ENCODE measurements at regions not wholly inside any gene's neighbourhood (a gene's known extent, or its start where the extent isn't known, plus 50 kb on each side); places are given as distances from the start of the nearest gene placed in this dataset.

DNA sequence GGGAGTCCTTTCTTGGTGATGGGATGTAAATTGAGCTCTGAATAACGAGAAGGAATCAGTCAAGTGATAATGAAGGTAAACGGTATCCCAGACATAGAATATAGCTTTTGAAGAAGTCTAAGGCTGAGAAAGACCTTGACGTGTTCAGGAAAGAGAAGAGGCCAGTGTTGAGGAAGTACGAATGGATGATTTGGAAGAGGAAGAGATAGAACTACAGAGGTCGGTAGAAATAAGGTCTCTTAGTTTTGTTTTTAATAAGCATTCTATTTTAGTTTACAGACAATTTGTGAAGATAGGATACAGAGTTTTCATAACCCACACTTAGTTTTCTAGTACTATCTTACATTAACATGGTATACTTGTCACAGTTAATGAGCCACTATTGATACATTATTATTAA, 1598.1 kb downstream of the FAM181B start:
- POLR2A ChIA-PET, result no interaction called here
- no peak overlapping the region for H3K4me3 Mint-ChIP-seq
- no peaks in the 10 kb centered on the region for H3K27me3 Mint-ChIP-seq
- peaks cover 2% of the 10 kb centered on the region for H3K9me3 Mint-ChIP-seq
- H3K4me1 Mint-ChIP-seq, result no peaks in the 10 kb centered on the region
- DNase-seq (no peak), ATAC-seq (ENCODE audit: low read depth) (no peak)
- no peaks in the 10 kb centered on the region for H3K36me3 Mint-ChIP-seq
- H3K27ac Mint-ChIP-seq, result no peak overlapping the region

DNA sequence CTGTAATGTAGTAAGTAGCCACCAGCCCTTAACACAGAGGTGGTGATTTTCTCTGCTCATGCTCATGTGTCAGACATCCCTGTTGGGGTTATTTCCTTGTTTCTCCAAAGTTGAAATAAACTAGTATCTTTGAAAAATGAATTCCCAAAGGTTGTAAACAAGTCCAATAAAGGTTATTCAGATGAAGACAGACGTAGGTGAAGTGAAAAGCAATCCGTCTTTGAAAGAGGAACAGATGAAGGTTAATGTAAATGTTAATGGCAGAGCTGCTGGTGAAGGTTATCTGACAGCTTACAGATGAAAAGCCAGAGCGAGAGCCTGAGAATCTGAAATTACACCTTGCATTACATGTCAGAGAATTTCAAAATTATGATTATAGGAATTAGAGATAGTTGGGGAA, 1604.0 kb downstream of the FAM181B start:
- no peaks in the 10 kb centered on the region for H3K4me1 Mint-ChIP-seq
- H3K36me3 Mint-ChIP-seq, result no peaks in the 10 kb centered on the region
- no peak for ATAC-seq (ENCODE audit: low read depth)
- DNase-seq, result no peak
- no peak overlapping the region for H3K27ac Mint-ChIP-seq
- POLR2A ChIA-PET, result no interaction called here
- H3K4me3 Mint-ChIP-seq, result no peak overlapping the region
- peaks cover 2% of the 10 kb centered on the region for H3K9me3 Mint-ChIP-seq
- no peaks in the 10 kb centered on the region for H3K27me3 Mint-ChIP-seq

DNA sequence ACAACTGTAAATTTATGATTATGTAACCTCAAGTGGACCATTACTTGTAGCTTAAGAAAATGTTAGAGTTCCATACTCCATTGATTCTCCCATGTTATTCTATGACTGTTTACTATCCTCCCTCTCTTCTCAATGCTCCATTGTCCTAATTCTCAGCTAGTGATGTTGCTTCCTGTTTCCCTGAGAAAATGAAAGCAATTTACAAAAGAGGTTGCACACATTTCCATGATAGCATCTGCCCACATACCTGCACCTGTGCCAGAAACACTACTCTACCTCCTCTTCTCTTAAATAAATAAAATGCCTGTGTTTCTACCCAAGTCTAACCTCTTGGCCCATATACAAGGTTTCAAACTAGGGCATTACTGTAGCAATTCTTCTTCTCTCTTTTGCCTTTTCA, 1620.9 kb downstream of the FAM181B start:
- Mint-ChIP-seq H3K4me1 (no peaks in the 10 kb centered on the region), H3K27me3 (no peaks in the 10 kb centered on the region), H3K4me3 (no peak overlapping the region), H3K9me3 (peaks cover 3% of the 10 kb centered on the region), H3K36me3 (no peaks in the 10 kb centered on the region), H3K27ac (no peak overlapping the region)
- ATAC-seq (ENCODE audit: low read depth) (no peak), DNase-seq (no peak)
- POLR2A ChIA-PET, result no interaction called here

DNA sequence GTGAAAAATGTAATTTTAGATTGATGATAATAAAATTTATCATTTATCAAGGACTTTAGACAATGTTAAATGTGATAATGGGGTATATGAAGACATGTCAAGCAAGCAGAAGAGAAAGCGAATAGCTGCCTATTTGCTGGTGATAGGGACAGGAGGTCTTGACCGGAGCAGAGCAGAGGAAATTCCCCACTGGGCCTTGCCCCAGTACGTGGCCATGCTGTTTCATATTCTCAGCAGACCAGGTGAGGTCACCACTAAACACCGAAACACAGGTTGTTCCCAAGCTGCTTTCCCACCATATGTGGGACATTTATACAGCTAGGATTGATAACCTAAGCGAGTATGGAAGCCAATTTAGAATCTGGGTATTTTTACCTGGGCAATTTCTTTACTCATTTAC, 1629.6 kb downstream of the FAM181B start:
- Mint-ChIP-seq H3K4me3 (no peak overlapping the region), H3K27ac (no peak overlapping the region), H3K27me3 (no peaks in the 10 kb centered on the region), H3K36me3 (no peaks in the 10 kb centered on the region), H3K9me3 (no peaks in the 10 kb centered on the region), H3K4me1 (no peaks in the 10 kb centered on the region)
- ATAC-seq (ENCODE audit: low read depth), result no peak
- no peak for DNase-seq
- POLR2A ChIA-PET, result no interaction called here

DNA sequence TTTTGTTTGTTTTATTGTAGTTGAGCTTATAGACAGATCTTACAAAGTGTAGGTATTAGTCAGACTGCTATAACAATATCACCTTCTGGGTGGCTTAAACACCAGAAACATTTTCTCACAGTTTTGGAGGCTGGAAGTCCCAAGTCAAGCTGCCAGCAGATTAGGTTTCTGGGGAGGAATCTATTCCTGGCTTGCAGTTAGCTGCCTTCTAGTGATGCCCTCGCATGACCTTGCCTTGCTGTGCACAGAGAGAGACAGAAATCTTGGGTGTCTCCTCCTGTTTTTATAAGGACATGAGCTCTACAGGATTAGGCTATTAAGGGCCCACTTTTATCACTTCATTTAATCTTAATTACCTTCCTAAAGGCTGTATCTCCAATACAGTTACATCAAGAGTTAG, 1635.2 kb downstream of the FAM181B start:
- no peak for DNase-seq
- H3K4me3 Mint-ChIP-seq, result no peak overlapping the region
- no peaks in the 10 kb centered on the region for H3K9me3 Mint-ChIP-seq
- H3K27ac Mint-ChIP-seq, result no peak overlapping the region
- no peak for ATAC-seq (ENCODE audit: low read depth)
- POLR2A ChIA-PET, result no interaction called here
- no peaks in the 10 kb centered on the region for H3K27me3 Mint-ChIP-seq
- no peaks in the 10 kb centered on the region for H3K4me1 Mint-ChIP-seq
- no peaks in the 10 kb centered on the region for H3K36me3 Mint-ChIP-seq

DNA sequence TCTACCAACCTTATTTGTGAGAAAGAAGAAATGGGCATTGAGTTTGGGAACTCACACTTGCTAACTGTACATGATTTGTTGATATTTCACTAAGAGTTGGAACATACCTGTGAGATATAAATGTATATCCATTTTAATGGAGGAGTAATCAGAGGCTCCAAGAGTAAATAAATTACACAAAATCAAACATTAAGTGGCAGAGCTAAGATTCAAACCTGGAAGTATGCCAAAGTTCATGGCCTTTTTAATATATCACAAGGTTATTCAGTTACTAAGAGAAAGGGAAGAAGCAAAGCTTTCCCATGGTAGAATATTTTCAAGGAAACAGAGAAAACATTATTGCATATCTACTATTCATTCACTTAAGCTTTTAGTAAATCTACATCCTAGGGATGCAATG, 1641.1 kb downstream of the FAM181B start:
- no peaks in the 10 kb centered on the region for H3K36me3 Mint-ChIP-seq
- H3K4me3 Mint-ChIP-seq, result no peak overlapping the region
- no peak overlapping the region for H3K27ac Mint-ChIP-seq
- no peak for ATAC-seq (ENCODE audit: low read depth)
- H3K9me3 Mint-ChIP-seq, result no peaks in the 10 kb centered on the region
- no peaks in the 10 kb centered on the region for H3K27me3 Mint-ChIP-seq
- no peaks in the 10 kb centered on the region for H3K4me1 Mint-ChIP-seq
- DNase-seq, result no peak
- POLR2A ChIA-PET, result no interaction called here

DNA sequence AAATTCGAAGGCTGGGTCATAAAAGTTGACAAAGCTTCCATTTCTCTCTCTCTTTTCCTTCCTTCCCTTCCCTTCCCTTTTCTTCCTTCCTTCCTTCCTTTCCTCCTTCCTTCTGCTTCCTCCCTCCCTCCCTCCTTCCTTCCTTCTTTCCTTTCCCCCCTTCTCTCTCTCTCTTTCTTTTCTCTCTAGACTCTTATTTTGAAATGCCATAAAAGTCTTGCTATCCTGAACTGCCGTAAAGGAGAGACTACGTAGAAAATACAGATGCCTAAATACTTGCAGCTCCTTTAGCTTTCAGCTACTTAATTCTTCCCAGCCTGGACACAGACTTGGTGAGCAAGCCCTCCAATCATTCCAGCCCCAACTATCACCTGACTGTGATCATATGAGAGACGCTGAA, 1644.4 kb downstream of the FAM181B start:
- no peaks in the 10 kb centered on the region for H3K4me1 Mint-ChIP-seq
- H3K27ac Mint-ChIP-seq, result no peak overlapping the region
- no peaks in the 10 kb centered on the region for H3K27me3 Mint-ChIP-seq
- no peak for ATAC-seq (ENCODE audit: low read depth)
- POLR2A ChIA-PET, result no interaction called here
- H3K9me3 Mint-ChIP-seq, result no peaks in the 10 kb centered on the region
- no peak for DNase-seq
- no peaks in the 10 kb centered on the region for H3K36me3 Mint-ChIP-seq
- no peak overlapping the region for H3K4me3 Mint-ChIP-seq

DNA sequence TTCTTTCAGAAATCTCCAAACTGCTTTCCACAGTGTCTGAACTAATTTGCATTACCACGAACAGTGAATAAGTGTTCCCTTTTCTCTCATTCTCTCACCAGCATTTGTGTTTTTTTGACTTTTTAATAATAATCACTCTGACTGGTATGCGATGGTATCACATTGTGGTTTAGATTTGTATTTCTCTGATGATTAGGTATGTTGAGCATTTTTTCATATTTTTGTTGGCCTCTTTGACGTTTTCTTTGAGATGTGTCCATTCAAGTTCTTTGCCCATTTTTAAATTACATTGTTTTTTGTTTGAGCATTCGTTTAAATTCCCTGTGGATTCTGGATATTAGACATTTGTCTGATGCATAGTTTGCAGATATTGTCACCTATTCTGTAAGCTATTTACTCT, 1639.6 kb upstream of the TENM4 start:
- DNase-seq (no peak), ATAC-seq (ENCODE audit: low read depth) (no peak)
- Mint-ChIP-seq H3K9me3 (peaks cover 4% of the 10 kb centered on the region), H3K36me3 (no peaks in the 10 kb centered on the region), H3K4me3 (no peak overlapping the region), H3K27ac (no peak overlapping the region), H3K27me3 (no peaks in the 10 kb centered on the region), H3K4me1 (no peaks in the 10 kb centered on the region)
- POLR2A ChIA-PET, result no interaction called here

DNA sequence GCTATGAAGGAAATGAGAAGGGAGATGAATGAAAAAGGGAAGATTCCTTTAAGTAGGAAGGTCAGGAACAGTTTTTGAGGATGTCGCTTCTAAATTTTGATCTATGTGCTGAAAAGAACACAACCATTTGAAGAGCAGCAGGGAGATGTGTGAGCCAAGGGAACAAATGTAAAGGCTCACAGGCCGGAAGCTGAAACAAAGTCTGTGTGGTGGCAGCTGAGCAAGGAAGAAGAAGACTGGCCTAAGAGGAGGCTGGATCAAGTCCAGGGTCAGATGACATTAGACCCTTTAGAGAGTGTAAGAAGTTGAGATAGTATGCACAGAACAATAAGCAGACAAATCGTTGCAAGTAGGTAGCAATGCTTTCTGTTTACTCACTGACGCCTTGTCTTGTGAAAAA, 1631.4 kb upstream of the TENM4 start:
- H3K27ac Mint-ChIP-seq, result no peak overlapping the region
- POLR2A ChIA-PET, result no interaction called here
- H3K9me3 Mint-ChIP-seq, result peaks cover 2% of the 10 kb centered on the region
- DNase-seq (no peak), ATAC-seq (ENCODE audit: low read depth) (no peak)
- no peaks in the 10 kb centered on the region for H3K36me3 Mint-ChIP-seq
- no peaks in the 10 kb centered on the region for H3K27me3 Mint-ChIP-seq
- no peaks in the 10 kb centered on the region for H3K4me1 Mint-ChIP-seq
- no peak overlapping the region for H3K4me3 Mint-ChIP-seq

DNA sequence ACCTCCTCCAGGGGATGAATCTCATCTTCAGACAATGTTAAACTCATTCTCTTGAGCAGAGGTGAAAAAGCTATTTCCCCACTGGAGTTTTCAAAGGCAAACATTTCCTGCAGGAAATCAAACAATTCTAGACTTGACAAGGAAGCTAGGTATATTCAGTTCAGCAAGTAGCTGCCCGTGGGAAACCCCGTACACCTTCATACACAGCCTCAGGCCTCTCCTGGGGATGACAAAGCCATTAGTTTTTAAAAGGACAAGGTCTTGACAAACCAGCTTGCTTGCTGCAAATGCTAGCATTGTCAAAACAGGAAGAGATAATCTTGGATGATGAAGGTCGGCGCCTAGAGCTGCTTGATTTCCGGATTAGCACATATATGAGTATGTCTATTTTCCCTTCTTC, 1630.8 kb upstream of the TENM4 start:
- Mint-ChIP-seq H3K27ac (no peak overlapping the region), H3K27me3 (no peaks in the 10 kb centered on the region), H3K36me3 (no peaks in the 10 kb centered on the region), H3K9me3 (peaks cover 2% of the 10 kb centered on the region), H3K4me1 (no peaks in the 10 kb centered on the region), H3K4me3 (no peak overlapping the region)
- ATAC-seq (ENCODE audit: low read depth), result no peak
- POLR2A ChIA-PET, result no interaction called here
- DNase-seq, result no peak

DNA sequence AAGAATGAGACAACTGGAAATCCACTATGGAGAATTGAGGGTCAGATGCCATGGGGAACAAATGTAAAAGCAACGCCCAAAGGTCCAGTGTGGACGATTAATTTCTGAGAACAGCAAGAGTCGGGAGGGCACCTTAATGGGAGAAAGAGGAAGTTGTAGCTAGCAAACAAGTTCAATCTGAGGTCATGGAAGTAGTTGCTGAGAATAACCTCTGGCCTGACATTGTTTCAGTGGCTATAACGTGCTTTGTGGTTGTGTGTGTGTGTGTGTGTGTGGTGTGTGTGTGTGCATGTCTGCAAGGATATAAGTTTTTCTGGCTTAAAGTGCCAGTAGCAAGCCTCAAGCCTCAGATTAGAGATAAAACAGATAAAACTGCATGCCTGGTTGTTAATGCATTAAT, 1630.1 kb upstream of the TENM4 start:
- H3K4me1 Mint-ChIP-seq, result no peaks in the 10 kb centered on the region
- no peak for ATAC-seq (ENCODE audit: low read depth)
- H3K36me3 Mint-ChIP-seq, result no peaks in the 10 kb centered on the region
- no peak overlapping the region for H3K27ac Mint-ChIP-seq
- POLR2A ChIA-PET, result no interaction called here
- H3K4me3 Mint-ChIP-seq, result no peak overlapping the region
- H3K27me3 Mint-ChIP-seq, result no peaks in the 10 kb centered on the region
- H3K9me3 Mint-ChIP-seq, result peaks cover 2% of the 10 kb centered on the region
- no peak for DNase-seq

DNA sequence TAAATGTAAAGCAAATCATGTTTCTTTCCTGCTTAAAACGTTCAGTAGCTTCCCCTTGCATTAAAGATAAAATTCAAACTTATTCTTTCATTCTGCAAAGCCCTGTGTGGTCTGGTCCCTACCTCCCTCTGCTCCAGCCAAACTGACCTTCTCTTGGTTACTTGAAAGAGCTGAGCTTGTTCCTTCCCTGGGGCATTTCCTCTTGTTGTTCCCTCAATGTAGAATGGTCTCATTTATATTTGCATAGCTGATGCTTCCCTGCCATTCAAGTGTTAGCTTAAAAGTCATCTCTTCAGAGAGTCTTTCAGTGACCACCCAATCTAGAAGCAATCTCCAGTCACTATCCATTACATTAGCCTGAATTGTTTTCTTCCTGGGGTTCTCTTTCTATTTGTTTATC, 1618.5 kb upstream of the TENM4 start:
- DNase-seq (no peak), ATAC-seq (ENCODE audit: low read depth) (no peak)
- POLR2A ChIA-PET, result no interaction called here
- Mint-ChIP-seq H3K27me3 (no peaks in the 10 kb centered on the region), H3K36me3 (no peaks in the 10 kb centered on the region), H3K9me3 (peaks cover 4% of the 10 kb centered on the region), H3K4me1 (no peaks in the 10 kb centered on the region), H3K27ac (no peak overlapping the region), H3K4me3 (no peak overlapping the region)

DNA sequence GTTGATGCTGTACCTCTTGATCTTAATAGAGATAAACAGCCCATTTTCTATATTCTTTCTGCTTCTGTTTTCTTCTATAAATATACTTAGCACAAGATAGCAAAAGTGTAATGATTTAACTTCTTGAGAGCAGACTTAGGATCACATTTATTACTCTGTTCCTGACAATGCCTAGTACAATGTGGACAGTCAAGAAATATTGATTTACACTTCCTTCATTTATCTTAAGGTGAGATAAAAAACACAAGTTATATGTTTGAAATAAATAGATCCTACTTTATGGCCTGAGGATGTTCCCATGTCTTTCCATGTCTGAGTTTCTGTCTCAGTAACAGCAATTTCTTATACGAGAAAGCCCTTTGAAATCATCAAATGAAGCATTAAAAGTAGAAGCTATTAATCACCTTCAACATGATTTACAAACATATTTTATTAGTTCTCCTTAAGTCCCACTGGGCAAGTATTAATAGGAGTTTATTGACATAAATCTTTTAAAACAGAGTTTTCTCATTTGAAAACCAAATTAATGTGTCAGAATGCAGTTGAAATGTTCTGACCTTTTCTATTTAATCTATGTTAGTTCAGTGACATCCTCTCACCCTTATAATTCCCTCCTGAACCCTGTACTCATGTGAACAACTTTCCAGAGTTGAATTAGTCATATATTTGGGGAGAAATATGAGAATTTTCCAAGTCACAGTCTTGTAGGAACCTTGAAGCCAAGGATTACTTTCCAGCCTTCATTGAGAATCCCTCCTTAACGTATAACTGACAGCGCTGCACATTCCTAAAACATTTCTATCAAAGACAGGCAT, 1611.7 kb upstream of the TENM4 start:
- Mint-ChIP-seq H3K27me3 (no peaks in the 10 kb centered on the region), H3K4me3 (no peak overlapping the region), H3K4me1 (no peaks in the 10 kb centered on the region)

DNA sequence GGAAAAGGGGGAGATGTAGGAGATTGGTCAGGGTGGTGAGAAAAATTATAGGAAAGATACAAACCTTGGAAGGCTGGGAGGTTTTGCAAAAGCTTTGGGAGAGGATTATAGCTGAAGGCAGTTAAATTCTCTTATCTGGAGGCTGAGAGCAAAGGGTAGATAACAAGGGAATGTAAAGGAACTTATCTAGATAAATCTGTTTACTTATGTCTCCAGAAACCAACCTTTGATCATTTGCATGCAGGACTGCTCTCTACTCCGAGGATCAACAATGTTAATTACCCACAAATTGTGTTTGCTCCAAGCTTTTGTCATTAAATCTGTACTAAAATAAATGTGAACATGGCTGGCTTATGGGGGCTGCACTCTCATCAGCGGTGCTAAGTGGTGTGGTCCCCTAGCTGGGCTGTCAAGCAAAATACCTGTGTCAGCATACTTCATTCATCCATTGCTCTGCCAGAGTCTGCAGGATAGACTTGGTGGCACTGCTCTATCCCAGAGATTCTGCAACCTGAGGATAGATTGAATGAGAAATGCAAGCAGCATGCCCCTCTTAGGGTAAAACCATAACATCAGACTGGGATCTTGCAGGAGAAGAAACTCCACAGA, 1599.2 kb upstream of the TENM4 start:
- no peak for DNase-seq
- no peak for ATAC-seq (ENCODE audit: low read depth)
- H3K27ac Mint-ChIP-seq, result no peak overlapping the region
- POLR2A ChIA-PET, result no interaction called here
- peaks cover 4% of the 10 kb centered on the region for H3K9me3 Mint-ChIP-seq
- no peaks in the 10 kb centered on the region for H3K36me3 Mint-ChIP-seq
- no peaks in the 10 kb centered on the region for H3K27me3 Mint-ChIP-seq
- no peak overlapping the region for H3K4me3 Mint-ChIP-seq
- no peaks in the 10 kb centered on the region for H3K4me1 Mint-ChIP-seq

More for the DNA sequence above, 1611.7 kb upstream of the TENM4 start:
- POLR2A ChIA-PET, result no interaction called here
- H3K27ac Mint-ChIP-seq, result no peak overlapping the region
- peaks cover 1% of the 10 kb centered on the region for H3K9me3 Mint-ChIP-seq
- ATAC-seq (ENCODE audit: low read depth) (no peak), DNase-seq (no peak)
- H3K36me3 Mint-ChIP-seq, result no peaks in the 10 kb centered on the region
